HT-29 (cell line): ENCODE measurements at regions not wholly inside any gene's neighbourhood (a gene's known extent, or its start where the extent isn't known, plus 50 kb on each side); places are given as distances from the start of the nearest gene placed in this dataset.
A peak's percentile ranks its signal among the peaks of the same experiment; 100 is the strongest.

Source experiments
- DNase-seq: peaks from one replicate; pipeline ENCODE4 v3.0.0-alpha.2; 2015; ENCODE audit warnings: low spot score

- DNase-seq = no peak
Measured at GRCh38 chr13:44120849-44121755, 241.4 kb downstream of the LACC1 start.

- DNase-seq = no peak
Measured at GRCh38 chr13:44124352-44124751, 244.6 kb downstream of the LACC1 start.

DNA sequence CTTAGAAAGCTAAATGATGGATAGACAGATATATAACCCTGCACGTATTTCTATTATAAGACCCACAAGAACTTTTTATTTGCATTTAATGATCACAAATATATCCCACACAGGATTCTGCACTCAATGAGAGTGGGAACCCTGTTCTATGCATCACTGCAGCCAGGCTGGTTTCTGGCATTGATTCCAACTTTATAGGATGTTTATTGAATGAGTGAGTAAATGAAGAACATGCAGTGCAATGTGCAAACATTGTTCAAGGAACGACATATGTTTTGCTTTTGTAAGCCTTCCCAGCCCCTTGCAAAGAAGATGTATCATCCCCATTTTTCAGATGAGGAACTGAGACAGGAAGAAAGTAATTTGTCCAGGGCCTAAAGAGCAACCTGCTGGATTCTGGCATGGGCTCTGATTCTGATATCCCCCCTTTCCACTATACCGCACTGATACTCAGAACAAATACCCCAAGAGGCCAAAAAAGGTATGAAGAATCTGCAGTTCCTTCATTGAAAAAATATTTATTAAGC lies 246.3 kb downstream of the LACC1 start:
- no peak for DNase-seq

GRCh38 chr13:44128552-44129001 lies 245.0 kb upstream of the SERP2 start:
- DNase-seq = no peak

- DNase-seq = no peak
Measured at GRCh38 chr13:44129418-44129817, 244.2 kb upstream of the SERP2 start.

GRCh38 chr13:44131069-44131614 lies 242.5 kb upstream of the SERP2 start:
- DNase-seq = no peak

DNA sequence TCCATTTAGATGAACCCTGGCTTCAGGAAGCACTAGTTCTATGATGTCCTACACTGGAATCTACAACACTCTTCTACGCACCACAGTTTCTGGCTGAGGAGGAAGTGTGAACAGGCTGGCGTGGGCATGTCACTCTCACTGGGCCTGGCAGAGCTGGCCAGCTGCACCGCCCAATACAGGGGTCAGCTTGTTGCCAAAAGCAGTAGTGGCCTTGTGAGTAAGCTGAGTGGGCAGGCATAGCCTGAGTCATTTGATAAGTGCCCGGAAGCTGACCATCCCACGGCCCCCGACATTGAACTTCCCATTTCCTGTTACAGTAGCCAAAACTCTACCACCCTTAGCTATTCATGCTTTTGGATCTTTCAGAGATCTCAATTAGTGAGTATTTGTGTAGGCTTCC lies 240.9 kb upstream of the SERP2 start:
- DNase-seq = peak; percentile 63

DNA sequence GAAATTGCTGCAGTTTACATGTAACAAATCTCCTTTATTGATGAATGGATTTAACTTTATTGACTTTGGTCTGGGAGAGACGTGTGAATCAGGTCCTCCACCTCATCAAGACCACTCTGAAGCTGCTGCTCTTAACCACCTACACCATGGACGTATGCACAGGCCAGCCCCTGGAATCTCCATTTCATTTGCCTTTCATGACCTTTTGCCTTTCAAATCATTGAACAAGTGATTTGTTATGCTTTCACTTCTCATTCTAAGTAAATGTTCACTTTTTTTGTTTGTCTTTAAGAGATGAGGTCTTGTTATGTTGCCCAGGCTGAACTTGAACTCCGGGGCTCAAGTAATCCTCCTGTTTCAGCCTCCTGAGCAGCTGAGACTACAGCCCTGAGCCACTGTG lies 240.0 kb upstream of the SERP2 start:
- no peak for DNase-seq

DNA sequence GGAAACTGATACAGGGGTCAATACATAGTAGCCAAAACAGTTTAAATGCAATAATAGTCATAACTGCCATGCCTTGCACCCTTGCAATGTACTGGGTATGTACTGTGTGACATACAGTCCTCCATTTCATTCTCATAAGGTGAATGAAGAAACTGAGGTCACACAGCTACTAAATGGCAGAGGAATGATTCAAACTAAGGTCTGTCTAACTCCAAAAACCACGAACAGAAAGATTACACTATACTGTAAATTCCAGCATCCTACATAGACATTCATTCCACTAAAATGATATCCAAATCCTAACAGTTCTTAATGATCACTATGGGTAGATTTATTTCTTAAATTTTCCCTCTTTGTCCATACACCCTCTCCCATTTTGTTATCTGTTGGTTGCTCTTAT lies 238.1 kb upstream of the SERP2 start:
- DNase-seq = no peak

GRCh38 chr13:44136696-44137268 lies 236.8 kb upstream of the SERP2 start:
- DNase-seq = no peak

GRCh38 chr13:44137466-44137865 lies 236.2 kb upstream of the SERP2 start:
- DNase-seq = no peak

GRCh38 chr13:44140146-44140545 lies 233.5 kb upstream of the SERP2 start:
- peak; percentile 40 for DNase-seq

GRCh38 chr13:44140888-44141724 lies 232.5 kb upstream of the SERP2 start:
- peak; percentile 43 for DNase-seq

GRCh38 chr13:44141725-44142539 lies 231.7 kb upstream of the SERP2 start:
- peak; percentile 100 for DNase-seq

- no peak for DNase-seq
Measured at GRCh38 chr13:44142540-44142867, 231.1 kb upstream of the SERP2 start.

DNA sequence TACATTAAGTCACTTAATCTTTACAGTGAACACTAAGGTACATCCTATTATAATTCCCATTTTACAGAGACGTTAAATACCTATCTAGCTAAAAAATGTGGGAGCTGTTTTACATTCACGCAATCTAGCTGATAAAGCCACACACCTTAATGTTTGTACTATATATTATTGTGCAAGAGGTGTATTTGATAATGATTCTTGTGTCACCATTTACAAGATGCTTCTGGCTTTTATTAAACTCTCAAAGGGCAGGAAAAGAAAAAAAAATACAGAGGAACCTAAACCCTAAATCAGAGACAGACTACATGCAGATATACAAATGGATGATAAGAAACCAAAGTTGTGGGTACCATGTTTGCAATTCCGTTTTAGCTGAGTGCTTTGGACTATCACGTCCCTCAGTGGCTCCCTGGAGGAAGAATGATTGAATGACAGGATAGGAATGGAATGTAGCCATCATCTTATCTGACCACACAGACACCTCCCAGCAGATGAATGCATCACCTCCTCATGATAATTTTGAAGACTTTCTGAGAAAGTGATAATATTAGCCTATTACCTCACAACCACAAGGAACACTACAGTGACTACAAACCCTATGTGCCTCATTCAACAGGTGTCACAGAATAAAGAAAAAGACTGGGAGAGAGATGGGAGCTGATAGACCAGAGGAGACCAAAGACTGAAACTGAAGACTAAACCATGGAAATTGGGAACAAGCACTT lies 230.5 kb upstream of the SERP2 start:
- DNase-seq = peak; percentile 71

DNA sequence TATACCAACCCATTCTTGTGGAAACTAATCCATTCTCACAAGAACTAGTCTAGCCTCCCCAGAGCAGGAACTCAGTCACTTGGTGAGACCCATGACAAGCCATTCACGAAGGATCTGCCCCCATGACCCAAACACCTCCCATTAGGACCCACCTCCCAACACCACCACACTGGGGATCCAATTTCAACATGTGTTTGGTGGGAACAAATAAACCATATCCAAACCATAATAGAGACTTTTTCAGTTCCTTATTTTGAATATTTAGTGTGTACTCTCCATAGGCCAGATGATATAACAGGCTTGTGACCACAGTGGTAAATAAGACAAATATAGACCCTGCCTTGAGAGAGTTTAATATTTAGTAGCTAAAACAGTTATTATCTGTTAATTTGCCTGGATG lies 227.5 kb upstream of the SERP2 start:
- no peak for DNase-seq

DNA sequence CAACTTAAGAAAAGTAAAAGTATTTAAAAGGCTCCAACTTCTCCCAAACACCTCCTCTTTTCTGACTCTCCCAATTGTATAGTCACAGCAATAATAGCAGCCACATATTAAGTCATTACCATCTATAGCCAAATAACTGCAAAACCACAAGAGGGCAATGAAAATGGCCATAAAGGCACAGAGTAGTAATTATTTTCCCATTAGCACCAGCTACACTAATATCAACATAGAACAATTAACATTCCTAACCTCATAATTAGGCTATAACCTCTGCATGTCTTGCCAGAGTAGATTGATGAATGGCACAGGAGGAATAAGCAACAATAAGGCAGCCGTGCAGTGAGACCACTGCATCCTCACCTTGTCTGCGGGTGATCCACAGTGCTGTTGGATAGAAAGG lies 226.4 kb upstream of the SERP2 start:
- DNase-seq = no peak

DNA sequence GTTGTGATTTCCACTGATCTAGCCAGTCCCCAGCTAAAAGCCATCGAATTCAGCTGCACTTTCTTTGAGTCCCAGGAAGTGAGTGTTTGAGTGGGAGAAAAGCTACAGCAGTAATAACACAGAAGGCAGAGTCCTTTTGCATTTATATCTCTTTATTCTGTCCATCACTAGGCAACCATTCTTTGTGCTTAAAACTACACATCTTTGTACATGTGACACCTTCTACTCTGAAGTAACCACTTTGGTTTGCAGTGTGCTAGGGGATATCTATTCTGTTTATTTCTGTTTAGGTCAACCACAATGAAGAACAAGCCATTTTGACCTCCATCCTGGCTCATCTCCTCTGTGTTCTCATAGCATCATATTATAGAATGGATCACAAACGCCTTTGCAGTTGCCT lies 226.0 kb upstream of the SERP2 start:
- no peak for DNase-seq
